Trophoblast cell (in vitro differentiated cells and primary cell): ENCODE measurements at regions not wholly inside any gene's neighbourhood (a gene's known extent, or its start where the extent isn't known, plus 50 kb on each side); places are given as distances from the start of the nearest gene placed in this dataset.
A peak's percentile ranks its signal among the peaks of the same experiment; 100 is the strongest.

Source experiments
- DNase-seq, 2 donors: peaks; one replicate each; pipeline ENCODE4 v3.0.0-alpha.2; 2016
- H2AFZ ChIP-seq: 2 replicates; pipeline ENCODE4 v1.6.1; 2013; ENCODE audit warnings: low read length, moderate library complexity, mild to moderate bottlenecking; ENCODE audit not compliant: insufficient read depth, poor library complexity
- H2AK5ac ChIP-seq: 2 replicates; pipeline ENCODE4 v1.6.1; 2013; ENCODE audit warnings: mild to moderate bottlenecking, low read length
- H2BK120ac ChIP-seq: 2 replicates; pipeline ENCODE4 v1.6.1; 2013; ENCODE audit warnings: low read length, mild to moderate bottlenecking, moderate library complexity; ENCODE audit not compliant: insufficient read depth, poor library complexity
- H2BK12ac ChIP-seq: 2 replicates; pipeline ENCODE4 v1.6.1; 2013; ENCODE audit warnings: mild to moderate bottlenecking, low read length, moderate library complexity
- H2BK5ac ChIP-seq: 2 replicates; pipeline ENCODE4 v1.6.1; 2013; ENCODE audit warnings: low read length, low read depth, moderate library complexity, mild to moderate bottlenecking; ENCODE audit not compliant: poor library complexity
- H3K14ac ChIP-seq: 2 replicates; pipeline ENCODE4 v1.6.1; 2013; ENCODE audit warnings: mild to moderate bottlenecking, low read length
- H3K18ac ChIP-seq: 2 replicates; pipeline ENCODE4 v1.6.1; 2013; ENCODE audit warnings: mild to moderate bottlenecking, low read length
- H3K23ac ChIP-seq: 2 replicates; pipeline ENCODE4 v1.6.1; 2013; ENCODE audit warnings: low read length
- H3K27ac ChIP-seq: 2 replicates; pipeline ENCODE4 v1.5.1; 2013; ENCODE audit warnings: low read depth, mild to moderate bottlenecking, inconsistent platforms, low read length, moderate library complexity
- H3K27me3 ChIP-seq: 2 replicates; pipeline ENCODE4 v1.6.1; 2013; ENCODE audit warnings: inconsistent platforms, mild to moderate bottlenecking, low read length, moderate library complexity; ENCODE audit not compliant: insufficient read depth
- H3K36me3 ChIP-seq, 2 experiments: 1 replicate in 1 of 2; 2 replicates in 1 of 2; pipeline ENCODE4 v1.6.1; 2013; ENCODE audit warnings: low read length in 2 of 2, mild to moderate bottlenecking in 2 of 2, moderate library complexity in 1 of 2; ENCODE audit not compliant: insufficient read depth in 2 of 2, control insufficient read depth in 1 of 2
- H3K4ac ChIP-seq: 2 replicates; pipeline ENCODE4 v1.6.1; 2013; ENCODE audit warnings: low read depth, mild to moderate bottlenecking, low read length, moderate library complexity
- H3K4me1 ChIP-seq, 2 experiments: 1 replicate in 1 of 2; 2 replicates in 1 of 2; pipeline ENCODE4 v1.6.1; 2013; ENCODE audit warnings: low read length in 2 of 2, mild to moderate bottlenecking in 2 of 2, moderate library complexity in 1 of 2; ENCODE audit not compliant: insufficient read depth in 2 of 2, control insufficient read depth in 1 of 2
- H3K4me2 ChIP-seq: 2 replicates; pipeline ENCODE4 v1.6.1; 2013; ENCODE audit warnings: inconsistent platforms, mild to moderate bottlenecking, low read length, moderate library complexity
- H3K4me3 ChIP-seq: 2 replicates; pipeline ENCODE4 v1.5.1; 2013; ENCODE audit warnings: mild to moderate bottlenecking, low read depth, low read length, inconsistent platforms
- H3K79me1 ChIP-seq: one replicate; pipeline ENCODE4 v1.6.1; 2013; ENCODE audit warnings: low read length
- H3K79me2 ChIP-seq: 2 replicates; pipeline ENCODE4 v1.6.1; 2013; ENCODE audit warnings: low read length, mild to moderate bottlenecking; ENCODE audit not compliant: control insufficient read depth, insufficient read depth, poor library complexity
- H3K9ac ChIP-seq: 2 replicates; pipeline ENCODE4 v1.6.1; 2013; ENCODE audit warnings: mild to moderate bottlenecking, low read length
- H3K9me3 ChIP-seq: 2 replicates; pipeline ENCODE4 v1.6.1; 2013; ENCODE audit warnings: low read depth, mild to moderate bottlenecking, control low read depth, inconsistent platforms, low read length; ENCODE audit not compliant: insufficient read depth
- H4K12ac ChIP-seq: 2 replicates; pipeline ENCODE4 v1.6.1; 2013; ENCODE audit warnings: low read depth, mild to moderate bottlenecking, low read length, moderate library complexity
- H4K8ac ChIP-seq: 2 replicates; pipeline ENCODE4 v1.6.1; 2013; ENCODE audit warnings: low read depth, mild to moderate bottlenecking, low read length, moderate library complexity
- H4K91ac ChIP-seq: one replicate; pipeline ENCODE4 v1.6.1; 2013; ENCODE audit warnings: low read depth, mild to moderate bottlenecking, low read length, moderate library complexity
- WGBS: extraction: QIAGEN DNeasy Blood & Tissue Kit; methylation state at CpG from one replicate; pipeline ENCODE4 v1.1.7; 2013; ENCODE audit warnings: missing lambda C conversion rate; ENCODE audit not compliant: insufficient read length, insufficient coverage; ENCODE audit errors: extremely low coverage; 5-methylcytosine and 5-hydroxymethylcytosine counted together

DNA sequence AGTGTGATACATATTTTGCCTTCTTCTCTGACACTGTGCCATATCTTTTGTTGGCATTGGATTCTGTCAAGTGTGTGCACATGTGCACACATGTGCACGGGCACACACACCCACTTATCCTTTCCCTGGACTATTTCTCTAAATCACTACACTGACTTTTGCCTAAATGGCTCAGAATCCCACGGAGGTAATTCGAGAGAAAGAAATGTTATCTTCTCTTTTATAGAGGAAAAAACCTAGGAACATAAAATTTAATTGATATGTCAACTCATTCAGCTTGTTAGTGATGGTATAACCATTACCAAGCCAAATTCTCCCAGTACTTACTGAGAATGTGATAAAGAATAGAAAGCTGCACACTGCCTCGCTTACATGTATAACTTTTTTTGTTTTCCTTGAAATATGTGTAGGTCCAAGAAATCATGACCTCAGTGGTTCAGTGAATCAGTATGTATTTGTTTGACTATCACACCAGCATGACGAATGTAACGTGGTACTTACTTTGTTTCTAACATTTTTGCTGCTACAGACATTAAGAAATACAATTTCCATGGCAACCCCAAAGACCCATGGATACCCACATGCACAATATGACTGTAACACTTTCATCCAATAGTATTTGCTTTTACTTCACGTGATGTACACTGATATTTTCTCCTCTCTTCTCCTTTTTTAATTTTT, 163.0 kb downstream of the PCDH7 start:
- DNase-seq = no peak
- Histone ChIP-seq H4K12ac (no peak overlapping the region), H2BK12ac (no peak overlapping the region), H2BK120ac (no peak overlapping the region), H3K36me3 (no peaks in the 10 kb centered on the region), H3K9me3 (no peaks in the 10 kb centered on the region), H3K79me1 (no peaks in the 10 kb centered on the region), H4K8ac (no peak overlapping the region), H3K4me1 (no peaks in the 10 kb centered on the region), H3K23ac (no peak overlapping the region), H3K18ac (no peak overlapping the region), H3K79me2 (no peaks in the 10 kb centered on the region), H4K91ac (no peak overlapping the region), H3K14ac (no peak overlapping the region), H2BK5ac (no peak overlapping the region), H3K4me2 (no peak overlapping the region), H3K4me3 (no peak overlapping the region), H3K9ac (no peak overlapping the region), H3K4ac (no peak overlapping the region), H3K27ac (no peak overlapping the region), H2AFZ (no peak overlapping the region), H2AK5ac (no peak overlapping the region), H3K27me3 (no peaks in the 10 kb centered on the region)
- no CpG with 5 or more reads among the region's 7 CpGs for WGBS

DNA sequence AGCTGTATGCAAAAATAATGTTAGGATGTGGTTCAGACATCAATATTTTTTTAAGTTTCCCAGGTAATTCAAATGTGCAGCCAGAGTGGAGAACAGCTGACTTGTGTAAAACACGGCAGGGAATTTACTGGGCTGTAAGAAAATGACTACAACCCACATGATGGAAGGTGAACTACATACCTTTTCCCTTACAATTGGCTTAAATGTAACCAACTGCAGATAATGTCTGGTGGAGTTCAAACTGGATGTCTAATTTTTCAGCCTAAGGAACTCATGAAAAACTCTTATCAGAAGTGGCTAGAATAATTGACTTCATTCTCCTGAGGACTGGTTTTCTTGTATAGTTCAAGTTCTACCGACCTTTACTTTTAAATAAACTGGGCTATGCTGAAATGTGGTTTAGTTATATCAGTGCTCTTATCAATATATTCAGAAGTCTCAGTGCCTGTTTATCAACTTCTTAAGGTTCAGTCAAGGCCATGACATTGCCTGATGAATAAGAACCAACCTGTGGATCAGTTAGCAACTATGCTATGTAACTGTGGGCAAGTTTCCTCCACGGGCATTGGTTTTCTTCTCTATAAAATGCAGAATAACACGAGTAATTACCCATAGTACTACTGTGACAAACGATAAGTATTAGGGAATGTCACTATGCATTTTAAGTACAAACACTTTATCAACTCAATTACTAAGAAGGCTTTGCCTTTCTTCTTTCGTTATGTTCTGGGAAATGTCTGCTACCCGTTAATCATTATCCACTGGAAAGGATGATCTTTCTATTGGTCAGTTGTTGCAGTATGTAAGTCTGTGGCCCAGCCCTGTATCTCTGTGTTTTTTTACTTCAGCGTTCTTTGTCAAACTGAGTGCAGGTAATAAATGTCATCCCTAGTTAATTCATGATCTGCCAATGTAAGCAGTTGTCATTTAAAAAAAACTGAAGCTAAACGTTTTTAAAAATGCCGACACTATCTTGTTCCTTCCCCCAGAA, 181.6 kb downstream of the PCDH7 start:
- H3K27ac ChIP-seq = no peak overlapping the region
- no peak overlapping the region for H2BK5ac ChIP-seq
- H4K12ac ChIP-seq = no peak overlapping the region
- no peak overlapping the region for H4K8ac ChIP-seq
- H2BK12ac ChIP-seq = no peak overlapping the region
- no peaks in the 10 kb centered on the region for H3K4me1 ChIP-seq
- H3K9ac ChIP-seq = no peak overlapping the region
- no peaks in the 10 kb centered on the region for H3K79me2 ChIP-seq
- no peak overlapping the region for H2AFZ ChIP-seq
- no peaks in the 10 kb centered on the region for H3K79me1 ChIP-seq
- H3K9me3 ChIP-seq = no peaks in the 10 kb centered on the region
- H3K36me3 ChIP-seq = no peaks in the 10 kb centered on the region
- no peak overlapping the region for H2AK5ac ChIP-seq
- H3K4ac ChIP-seq = no peak overlapping the region
- H3K4me3 ChIP-seq = no peak overlapping the region
- no peak for DNase-seq
- no CpG with 5 or more reads among the region's 10 CpGs for WGBS
- no peaks in the 10 kb centered on the region for H3K27me3 ChIP-seq
- H3K18ac ChIP-seq = no peak overlapping the region
- no peak overlapping the region for H3K4me2 ChIP-seq
- no peak overlapping the region for H3K14ac ChIP-seq
- no peak overlapping the region for H3K23ac ChIP-seq
- no peak overlapping the region for H4K91ac ChIP-seq
- no peak overlapping the region for H2BK120ac ChIP-seq

GRCh38 chr4:30903502-30904214, 183.5 kb downstream of the PCDH7 start:
- Histone ChIP-seq H3K18ac (no peak overlapping the region), H3K4me3 (no peak overlapping the region)
- peak in 1 of 2 donors; percentile 17 for DNase-seq

DNA sequence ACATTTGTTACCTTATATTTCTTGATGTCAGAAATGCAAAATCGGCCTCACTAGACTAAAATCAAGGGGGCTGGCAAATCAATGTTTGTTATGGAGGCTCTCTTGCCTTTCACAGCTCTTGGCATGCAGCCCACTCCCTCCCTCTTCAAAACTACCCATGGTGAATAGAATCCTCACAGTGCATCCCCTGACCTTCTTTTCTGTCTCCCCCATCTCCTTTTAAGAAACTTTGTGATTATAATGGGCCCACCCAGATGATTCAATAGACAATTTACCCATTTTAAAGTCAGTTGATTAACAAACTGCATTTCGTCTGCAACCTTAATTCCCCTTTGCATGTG, 184.0 kb downstream of the PCDH7 start:
- Histone ChIP-seq H3K27me3 (no peaks in the 10 kb centered on the region), H3K27ac (no peak overlapping the region), H2AFZ (no peak overlapping the region), H3K4ac (no peak overlapping the region), H2AK5ac (no peak overlapping the region), H3K9ac (no peak overlapping the region), H3K4me3 (no peak overlapping the region), H3K23ac (no peak overlapping the region), H2BK120ac (no peak overlapping the region), H3K79me2 (no peaks in the 10 kb centered on the region), H4K8ac (no peak overlapping the region), H3K18ac (no peak overlapping the region), H3K9me3 (no peaks in the 10 kb centered on the region), H2BK12ac (no peak overlapping the region), H3K79me1 (no peaks in the 10 kb centered on the region), H3K14ac (no peak overlapping the region), H2BK5ac (no peak overlapping the region), H4K91ac (no peak overlapping the region), H3K4me2 (no peak overlapping the region), H4K12ac (no peak overlapping the region), H3K4me1 (no peaks in the 10 kb centered on the region), H3K36me3 (no peaks in the 10 kb centered on the region)
- WGBS = no CpG with 5 or more reads among the region's 2 CpGs
- DNase-seq = no peak

More at GRCh38 chr4:30903502-30904214, 183.5 kb downstream of the PCDH7 start:
- Histone ChIP-seq H4K12ac (no peak overlapping the region), H3K4me1 (no peaks in the 10 kb centered on the region), H3K27ac (no peak overlapping the region), H2BK5ac (no peak overlapping the region), H3K27me3 (no peaks in the 10 kb centered on the region), H4K91ac (no peak overlapping the region), H3K9ac (no peak overlapping the region), H2BK120ac (no peak overlapping the region), H2AK5ac (no peak overlapping the region), H3K14ac (no peak overlapping the region), H3K79me1 (no peaks in the 10 kb centered on the region), H4K8ac (no peak overlapping the region), H2BK12ac (no peak overlapping the region), H3K4ac (no peak overlapping the region), H3K36me3 (no peaks in the 10 kb centered on the region), H3K4me2 (no peak overlapping the region), H3K79me2 (no peaks in the 10 kb centered on the region), H3K23ac (no peak overlapping the region), H2AFZ (no peak overlapping the region), H3K9me3 (no peaks in the 10 kb centered on the region)
